ENCODE measurements at regions not wholly inside any gene's neighbourhood (a gene's known extent, or its start where the extent isn't known, plus 50 kb on each side); places are given as distances from the start of the nearest gene placed in this dataset.
A peak's percentile ranks its signal among the peaks of the same experiment; 100 is the strongest.

GRCh38 chr11:82176365-82176764 lies 557.3 kb downstream of the FAM181B start:
- Histone ChIP-seq H3K27me3 (replicated peaks in 1 of 2; ENCODE audit: control insufficient read depth in 2 of 2, insufficient read depth in 2 of 2, low read length in 1 of 2) (no peaks in the 10 kb centered on the region), H4K20me1 (ENCODE audit: control insufficient read depth, insufficient read depth) (no peaks in the 10 kb centered on the region), H3K9ac (ENCODE audit: control insufficient read depth, insufficient read depth, low read length) (no peak overlapping the region), H3K36me3 (ENCODE audit: control insufficient read depth in 2 of 2, insufficient read depth in 2 of 2, low read length in 1 of 2) (no peaks in the 10 kb centered on the region), H3K4me3 (no peak overlapping the region), H3K27ac (ENCODE audit: control insufficient read depth, insufficient read depth) (no peak overlapping the region), H2AFZ (ENCODE audit: control insufficient read depth, low read depth, low read length) (no peak overlapping the region), H3K4me2 (ENCODE audit: control insufficient read depth, insufficient read depth) (no peak overlapping the region), H3K79me2 (ENCODE audit: control insufficient read depth, insufficient read depth, low read length) (no peaks in the 10 kb centered on the region), H3K9me3 (replicated peaks; ENCODE audit: control insufficient read depth, insufficient read depth, low read length) (no peaks in the 10 kb centered on the region), H3K4me1 (ENCODE audit: control insufficient read depth, insufficient read depth, low read length) (no peaks in the 10 kb centered on the region)
- WGBS (ENCODE audit: insufficient coverage, insufficient replicate concordance, low lambda C conversion rate, missing lambda C conversion rate) = 21% methylated on average over 2 of the region's 2 CpGs
- ChIA-PET CTCF (no interaction called here), POLR2A (no interaction called here), RAD21 (ENCODE audit: unreplicated experiment) (no interaction called here), SMC1A (ENCODE audit: uncharacterized antibody, unreplicated experiment) (no interaction called here)
- no peak for FAIRE-seq
- in situ Hi-C loops (cut with MboI) = no loop called here
- ATAC-seq = no peak
- BruUV-seq (replicated peaks) = no TSS peak
- no peak for DNase-seq (ENCODE audit: low read depth, low spot score)
- intact Hi-C loops (cut with micrococcal nuclease; ENCODE audit: unreplicated experiment) = no loop called here
- TF ChIP-seq, protein P1, sequence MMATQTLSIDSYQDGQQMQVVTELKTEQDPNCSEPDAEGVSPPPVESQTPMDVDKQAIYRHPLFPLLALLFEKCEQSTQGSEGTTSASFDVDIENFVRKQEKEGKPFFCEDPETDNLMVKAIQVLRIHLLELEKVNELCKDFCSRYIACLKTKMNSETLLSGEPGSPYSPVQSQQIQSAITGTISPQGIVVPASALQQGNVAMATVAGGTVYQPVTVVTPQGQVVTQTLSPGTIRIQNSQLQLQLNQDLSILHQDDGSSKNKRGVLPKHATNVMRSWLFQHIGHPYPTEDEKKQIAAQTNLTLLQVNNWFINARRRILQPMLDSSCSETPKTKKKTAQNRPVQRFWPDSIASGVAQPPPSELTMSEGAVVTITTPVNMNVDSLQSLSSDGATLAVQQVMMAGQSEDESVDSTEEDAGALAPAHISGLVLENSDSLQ (IDR thresholded peaks at IDR 0.05) = no peak
- TF ChIP-seq SMC3 (IDR thresholded peaks at IDR 0.05; ENCODE audit: borderline replicate concordance, low read length) = no peak
- TF ChIP-seq ZNF217 (IDR thresholded peaks at IDR 0.05) = no peak
- no peak for TF ChIP-seq MEF2B (IDR thresholded peaks at IDR 0.05; ENCODE audit: partially characterized antibody, poor library complexity, severe bottlenecking)
- TF ChIP-seq PAX5 (IDR thresholded peaks at IDR 0.05; ENCODE audit: borderline replicate concordance, low read depth, low read length) = no peak
- TF ChIP-seq, protein P2, sequence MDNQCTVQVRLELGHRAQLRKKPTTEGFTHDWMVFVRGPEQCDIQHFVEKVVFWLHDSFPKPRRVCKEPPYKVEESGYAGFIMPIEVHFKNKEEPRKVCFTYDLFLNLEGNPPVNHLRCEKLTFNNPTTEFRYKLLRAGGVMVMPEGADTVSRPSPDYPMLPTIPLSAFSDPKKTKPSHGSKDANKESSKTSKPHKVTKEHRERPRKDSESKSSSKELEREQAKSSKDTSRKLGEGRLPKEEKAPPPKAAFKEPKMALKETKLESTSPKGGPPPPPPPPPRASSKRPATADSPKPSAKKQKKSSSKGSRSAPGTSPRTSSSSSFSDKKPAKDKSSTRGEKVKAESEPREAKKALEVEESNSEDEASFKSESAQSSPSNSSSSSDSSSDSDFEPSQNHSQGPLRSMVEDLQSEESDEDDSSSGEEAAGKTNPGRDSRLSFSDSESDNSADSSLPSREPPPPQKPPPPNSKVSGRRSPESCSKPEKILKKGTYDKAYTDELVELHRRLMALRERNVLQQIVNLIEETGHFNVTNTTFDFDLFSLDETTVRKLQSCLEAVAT (IDR thresholded peaks at IDR 0.05) = no peak

GRCh38 chr11:82174610-82175009 lies 559.1 kb downstream of the FAM181B start:
- no peak overlapping the region for H2AFZ ChIP-seq (ENCODE audit: control insufficient read depth, low read depth, low read length)
- in situ Hi-C loops (cut with MboI) = no loop called here
- FAIRE-seq (no peak), DNase-seq (ENCODE audit: low read depth, low spot score) (no peak), ATAC-seq (peak; percentile 70)
- no peak overlapping the region for H3K27ac ChIP-seq (ENCODE audit: control insufficient read depth, insufficient read depth)
- no peak overlapping the region for H3K9ac ChIP-seq (ENCODE audit: control insufficient read depth, insufficient read depth, low read length)
- CTCF ChIA-PET = no interaction called here
- intact Hi-C loops (cut with micrococcal nuclease; ENCODE audit: unreplicated experiment) = no loop called here
- H3K4me3 ChIP-seq = no peak overlapping the region
- H3K79me2 ChIP-seq (ENCODE audit: control insufficient read depth, insufficient read depth, low read length) = no peaks in the 10 kb centered on the region
- no peak overlapping the region for H3K4me2 ChIP-seq (ENCODE audit: control insufficient read depth, insufficient read depth)
- RAD21 ChIA-PET (ENCODE audit: unreplicated experiment) = no interaction called here
- H3K36me3 ChIP-seq (ENCODE audit: control insufficient read depth in 2 of 2, insufficient read depth in 2 of 2, low read length in 1 of 2) = no peaks in the 10 kb centered on the region
- POLR2A ChIA-PET = no interaction called here
- H3K27me3 ChIP-seq (replicated peaks in 1 of 2; ENCODE audit: control insufficient read depth in 2 of 2, insufficient read depth in 2 of 2, low read length in 1 of 2) = no peaks in the 10 kb centered on the region
- no peaks in the 10 kb centered on the region for H3K4me1 ChIP-seq (ENCODE audit: control insufficient read depth, insufficient read depth, low read length)
- WGBS (ENCODE audit: insufficient coverage, insufficient replicate concordance, low lambda C conversion rate, missing lambda C conversion rate) = 78% methylated on average over 2 of the region's 2 CpGs
- TF ChIP-seq, protein P3, sequence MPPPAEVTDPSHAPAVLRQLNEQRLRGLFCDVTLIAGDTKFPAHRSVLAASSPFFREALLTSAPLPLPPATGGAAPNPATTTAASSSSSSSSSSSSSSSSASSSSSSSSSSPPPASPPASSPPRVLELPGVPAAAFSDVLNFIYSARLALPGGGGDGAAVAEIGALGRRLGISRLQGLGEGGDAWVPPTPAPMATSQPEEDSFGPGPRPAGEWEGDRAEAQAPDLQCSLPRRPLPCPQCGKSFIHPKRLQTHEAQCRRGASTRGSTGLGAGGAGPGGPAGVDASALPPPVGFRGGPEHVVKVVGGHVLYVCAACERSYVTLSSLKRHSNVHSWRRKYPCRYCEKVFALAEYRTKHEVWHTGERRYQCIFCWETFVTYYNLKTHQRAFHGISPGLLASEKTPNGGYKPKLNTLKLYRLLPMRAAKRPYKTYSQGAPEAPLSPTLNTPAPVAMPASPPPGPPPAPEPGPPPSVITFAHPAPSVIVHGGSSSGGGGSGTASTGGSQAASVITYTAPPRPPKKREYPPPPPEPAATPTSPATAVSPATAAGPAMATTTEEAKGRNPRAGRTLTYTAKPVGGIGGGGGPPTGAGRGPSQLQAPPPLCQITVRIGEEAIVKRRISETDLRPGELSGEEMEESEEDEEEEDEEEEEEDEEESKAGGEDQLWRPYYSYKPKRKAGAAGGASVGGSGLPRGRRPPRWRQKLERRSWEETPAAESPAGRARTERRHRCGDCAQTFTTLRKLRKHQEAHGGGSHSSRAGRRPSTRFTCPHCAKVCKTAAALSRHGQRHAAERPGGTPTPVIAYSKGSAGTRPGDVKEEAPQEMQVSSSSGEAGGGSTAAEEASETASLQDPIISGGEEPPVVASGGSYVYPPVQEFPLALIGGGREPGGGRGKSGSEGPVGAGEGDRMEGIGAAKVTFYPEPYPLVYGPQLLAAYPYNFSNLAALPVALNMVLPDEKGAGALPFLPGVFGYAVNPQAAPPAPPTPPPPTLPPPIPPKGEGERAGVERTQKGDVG (CRISPR knock-in tag; IDR thresholded peaks at IDR 0.05) = no peak
- TF ChIP-seq, protein P4, sequence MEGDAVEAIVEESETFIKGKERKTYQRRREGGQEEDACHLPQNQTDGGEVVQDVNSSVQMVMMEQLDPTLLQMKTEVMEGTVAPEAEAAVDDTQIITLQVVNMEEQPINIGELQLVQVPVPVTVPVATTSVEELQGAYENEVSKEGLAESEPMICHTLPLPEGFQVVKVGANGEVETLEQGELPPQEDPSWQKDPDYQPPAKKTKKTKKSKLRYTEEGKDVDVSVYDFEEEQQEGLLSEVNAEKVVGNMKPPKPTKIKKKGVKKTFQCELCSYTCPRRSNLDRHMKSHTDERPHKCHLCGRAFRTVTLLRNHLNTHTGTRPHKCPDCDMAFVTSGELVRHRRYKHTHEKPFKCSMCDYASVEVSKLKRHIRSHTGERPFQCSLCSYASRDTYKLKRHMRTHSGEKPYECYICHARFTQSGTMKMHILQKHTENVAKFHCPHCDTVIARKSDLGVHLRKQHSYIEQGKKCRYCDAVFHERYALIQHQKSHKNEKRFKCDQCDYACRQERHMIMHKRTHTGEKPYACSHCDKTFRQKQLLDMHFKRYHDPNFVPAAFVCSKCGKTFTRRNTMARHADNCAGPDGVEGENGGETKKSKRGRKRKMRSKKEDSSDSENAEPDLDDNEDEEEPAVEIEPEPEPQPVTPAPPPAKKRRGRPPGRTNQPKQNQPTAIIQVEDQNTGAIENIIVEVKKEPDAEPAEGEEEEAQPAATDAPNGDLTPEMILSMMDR (IDR thresholded peaks at IDR 0.05 in 2 of 3, conservative IDR thresholded peaks at IDR 0.05 in 1 of 3; ENCODE audit: control insufficient read depth in 2 of 3, extremely low read depth in 1 of 3, insufficient read depth in 1 of 3, low read depth in 3 of 3, low read length in 3 of 3) = peak in 2 of 3 experiments; percentile 36 to 40; a peak in 4 of 6 replicates
- no peaks in the 10 kb centered on the region for H3K9me3 ChIP-seq (replicated peaks; ENCODE audit: control insufficient read depth, insufficient read depth, low read length)
- SMC1A ChIA-PET (ENCODE audit: uncharacterized antibody, unreplicated experiment) = no interaction called here
- no TSS peak for BruUV-seq (replicated peaks)
- H4K20me1 ChIP-seq (ENCODE audit: control insufficient read depth, insufficient read depth) = no peaks in the 10 kb centered on the region
